ENCODE measurements at regions not wholly inside any gene's neighbourhood (a gene's known extent, or its start where the extent isn't known, plus 50 kb on each side); places are given as distances from the start of the nearest gene placed in this dataset.

DNA sequence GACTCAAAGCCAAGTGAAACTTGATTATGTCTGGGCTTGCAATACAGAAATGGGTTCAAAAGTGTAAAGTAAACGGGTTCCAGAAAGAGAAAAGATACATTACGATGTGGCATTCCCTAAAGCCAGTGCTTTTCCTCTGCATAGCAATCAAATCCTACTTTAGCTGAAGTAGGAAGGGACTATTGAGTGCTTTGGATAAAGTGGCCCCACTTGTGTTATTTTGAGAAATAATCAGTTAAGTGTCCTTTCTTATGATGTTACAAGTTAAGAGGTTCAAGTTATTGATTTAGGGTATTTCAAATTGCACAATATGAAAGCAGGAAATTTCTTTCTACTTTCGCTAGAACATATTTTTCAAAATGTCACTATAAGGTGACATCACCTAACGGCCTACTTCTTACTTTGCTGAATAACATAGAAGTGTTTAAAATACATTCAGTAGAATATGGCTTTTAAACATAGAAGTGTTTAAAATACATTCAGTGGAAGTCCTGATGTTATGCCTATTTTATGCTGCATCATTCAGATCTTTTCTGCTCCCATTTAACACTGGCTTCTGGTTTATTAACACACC, 235.2 kb downstream of the DTHD1 start:
- no peaks in the 10 kb centered on the region for H3K4me1 ChIP-seq (ENCODE audit: control insufficient read depth in 1 of 2, insufficient read depth in 2 of 2, low read length in 2 of 2)
- no peak overlapping the region for H3K4me2 ChIP-seq (replicated peaks; ENCODE audit: extremely low read depth, low read length, poor library complexity, severe bottlenecking)
- no peaks in the 10 kb centered on the region for H3K9me3 ChIP-seq (replicated peaks in 1 of 2; ENCODE audit: control insufficient read depth in 1 of 2, insufficient read depth in 1 of 2, low read length in 2 of 2)
- no peaks in the 10 kb centered on the region for H4K20me1 ChIP-seq (ENCODE audit: insufficient read depth, low read length)
- no peak overlapping the region for H3K4me3 ChIP-seq (replicated peaks in 1 of 3; ENCODE audit: low read depth in 2 of 3, low read length in 3 of 3)
- H3K27me3 ChIP-seq (ENCODE audit: control insufficient read depth in 2 of 2, insufficient read depth in 2 of 2, low read length in 2 of 2), result no peaks in the 10 kb centered on the region
- no peaks in the 10 kb centered on the region for H3K36me3 ChIP-seq (replicated peaks in 1 of 2; ENCODE audit: control insufficient read depth in 1 of 2, insufficient read depth in 2 of 2, low read length in 2 of 2)
- Mint-ChIP-seq H3K27ac (no peak overlapping the region), H3K36me3 (no peaks in the 10 kb centered on the region), H3K9me3 (peaks cover 0 to 11% (median 2%) of the 10 kb centered on the region in 7 donors), H3K27me3 (ENCODE audit: low read depth in 3 of 3) (peaks cover 0 to 2% (median 0%) of the 10 kb centered on the region in 3 donors), H3K4me3 (no peak overlapping the region), H3K4me1 (no peaks in the 10 kb centered on the region)
- no peaks in the 10 kb centered on the region for H3K79me2 ChIP-seq (ENCODE audit: insufficient read depth, low read length)
- 100% methylated on average over 1 of the region's 4 CpGs for WGBS (ENCODE audit: insufficient coverage)
- no peak overlapping the region for H3K9ac ChIP-seq (ENCODE audit: insufficient read depth, low read length, poor library complexity, severe bottlenecking)
- no peak overlapping the region for H3K27ac ChIP-seq (ENCODE audit: low read depth in 1 of 2, low read length in 2 of 2)
- TF ChIP-seq, protein P1, sequence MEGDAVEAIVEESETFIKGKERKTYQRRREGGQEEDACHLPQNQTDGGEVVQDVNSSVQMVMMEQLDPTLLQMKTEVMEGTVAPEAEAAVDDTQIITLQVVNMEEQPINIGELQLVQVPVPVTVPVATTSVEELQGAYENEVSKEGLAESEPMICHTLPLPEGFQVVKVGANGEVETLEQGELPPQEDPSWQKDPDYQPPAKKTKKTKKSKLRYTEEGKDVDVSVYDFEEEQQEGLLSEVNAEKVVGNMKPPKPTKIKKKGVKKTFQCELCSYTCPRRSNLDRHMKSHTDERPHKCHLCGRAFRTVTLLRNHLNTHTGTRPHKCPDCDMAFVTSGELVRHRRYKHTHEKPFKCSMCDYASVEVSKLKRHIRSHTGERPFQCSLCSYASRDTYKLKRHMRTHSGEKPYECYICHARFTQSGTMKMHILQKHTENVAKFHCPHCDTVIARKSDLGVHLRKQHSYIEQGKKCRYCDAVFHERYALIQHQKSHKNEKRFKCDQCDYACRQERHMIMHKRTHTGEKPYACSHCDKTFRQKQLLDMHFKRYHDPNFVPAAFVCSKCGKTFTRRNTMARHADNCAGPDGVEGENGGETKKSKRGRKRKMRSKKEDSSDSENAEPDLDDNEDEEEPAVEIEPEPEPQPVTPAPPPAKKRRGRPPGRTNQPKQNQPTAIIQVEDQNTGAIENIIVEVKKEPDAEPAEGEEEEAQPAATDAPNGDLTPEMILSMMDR (IDR thresholded peaks at IDR 0.05), result no peak
- no peak for DNase-seq
- no peak overlapping the region for H2AFZ ChIP-seq (ENCODE audit: insufficient read depth, low read depth, low read length, poor library complexity, severe bottlenecking)
- intact Hi-C loops (cut with micrococcal nuclease), result no loop called here

DNA sequence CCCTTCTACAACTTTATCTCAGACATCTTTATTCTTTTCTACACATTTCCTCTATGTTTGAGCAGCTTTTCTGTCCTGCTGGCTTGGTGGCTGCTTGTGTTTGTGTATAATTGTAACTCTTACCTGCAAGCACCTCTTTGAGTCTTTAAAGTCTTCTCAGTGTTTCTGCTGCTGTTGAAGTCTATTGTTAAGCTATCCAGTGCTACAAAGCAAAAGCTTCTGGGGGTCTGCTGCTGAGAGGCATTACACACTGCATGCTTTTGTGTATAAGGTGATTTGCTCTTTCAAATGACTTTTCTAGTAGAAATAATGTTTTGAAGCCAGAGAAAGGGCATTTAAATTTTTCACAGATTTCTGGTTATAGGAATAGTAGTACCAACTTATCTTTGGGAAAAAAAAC, 241.8 kb downstream of the DTHD1 start:
- Mint-ChIP-seq H3K36me3 (no peaks in the 10 kb centered on the region), H3K27me3 (ENCODE audit: low read depth in 3 of 3) (no peaks in the 10 kb centered on the region), H3K4me3 (no peak overlapping the region), H3K27ac (no peak overlapping the region), H3K4me1 (no peaks in the 10 kb centered on the region), H3K9me3 (peaks cover 4 to 18% (median 8%) of the 10 kb centered on the region in 7 donors)
- no peak overlapping the region for H3K4me3 ChIP-seq (replicated peaks in 1 of 3; ENCODE audit: low read depth in 2 of 3, low read length in 3 of 3)
- H4K20me1 ChIP-seq (ENCODE audit: insufficient read depth, low read length), result no peaks in the 10 kb centered on the region
- no peaks in the 10 kb centered on the region for H3K27me3 ChIP-seq (ENCODE audit: control insufficient read depth in 2 of 2, insufficient read depth in 2 of 2, low read length in 2 of 2)
- no peaks in the 10 kb centered on the region for H3K9me3 ChIP-seq (replicated peaks in 1 of 2; ENCODE audit: control insufficient read depth in 1 of 2, insufficient read depth in 1 of 2, low read length in 2 of 2)
- no peaks in the 10 kb centered on the region for H3K36me3 ChIP-seq (replicated peaks in 1 of 2; ENCODE audit: control insufficient read depth in 1 of 2, insufficient read depth in 2 of 2, low read length in 2 of 2)
- H3K9ac ChIP-seq (ENCODE audit: insufficient read depth, low read length, poor library complexity, severe bottlenecking), result no peak overlapping the region
- H3K4me2 ChIP-seq (replicated peaks; ENCODE audit: extremely low read depth, low read length, poor library complexity, severe bottlenecking), result no peak overlapping the region
- no peak for DNase-seq
- H3K27ac ChIP-seq (ENCODE audit: low read depth in 1 of 2, low read length in 2 of 2), result no peak overlapping the region
- TF ChIP-seq, protein P1 (IDR thresholded peaks at IDR 0.05), result no peak
- no peaks in the 10 kb centered on the region for H3K4me1 ChIP-seq (ENCODE audit: control insufficient read depth in 1 of 2, insufficient read depth in 2 of 2, low read length in 2 of 2)
- intact Hi-C loops (cut with micrococcal nuclease), result no loop called here
- H2AFZ ChIP-seq (ENCODE audit: insufficient read depth, low read depth, low read length, poor library complexity, severe bottlenecking), result no peak overlapping the region
- H3K79me2 ChIP-seq (ENCODE audit: insufficient read depth, low read length), result no peaks in the 10 kb centered on the region
